GM21576 (cell line): ENCODE measurements at regions not wholly inside any gene's neighbourhood (a gene's known extent, or its start where the extent isn't known, plus 50 kb on each side); places are given as distances from the start of the nearest gene placed in this dataset.

Experiments used
- ATAC-seq: cut with Tn5 transposase; IDR thresholded peaks from one replicate; pipeline ENCODE4 v1.9.1; 2021; ENCODE audit warnings: mild to moderate bottlenecking, moderate library complexity; ENCODE audit not compliant: unreplicated experiment

GRCh38 chr11:45062115-45062514 is 84.3 kb upstream of the PRDM11 start:
- no peak for ATAC-seq

GRCh38 chr11:45062974-45063635 is 83.3 kb upstream of the PRDM11 start:
- ATAC-seq: no peak

- no peak for ATAC-seq
Measured at GRCh38 chr11:45063669-45064068, 82.8 kb upstream of the PRDM11 start.

GRCh38 chr11:45067966-45068365 is 78.5 kb upstream of the PRDM11 start:
- no peak for ATAC-seq

GRCh38 chr11:45071232-45071631 is 75.2 kb upstream of the PRDM11 start:
- no peak for ATAC-seq

GRCh38 chr11:45073685-45074141 is 72.7 kb upstream of the PRDM11 start:
- no peak for ATAC-seq

- no peak for ATAC-seq
Measured at GRCh38 chr11:45075519-45075918, 70.9 kb upstream of the PRDM11 start.

- no peak for ATAC-seq
Measured at GRCh38 chr11:45075952-45076351, 70.5 kb upstream of the PRDM11 start.

- no peak for ATAC-seq
Measured at GRCh38 chr11:45076761-45077160, 69.7 kb upstream of the PRDM11 start.

- ATAC-seq: no peak
Measured at GRCh38 chr11:45078236-45079074, 68.0 kb upstream of the PRDM11 start.

GRCh38 chr11:45079075-45079444 is 67.4 kb upstream of the PRDM11 start:
- no peak for ATAC-seq

GRCh38 chr11:45079567-45079942 is 66.9 kb upstream of the PRDM11 start:
- ATAC-seq: no peak

- peak; percentile 61 for ATAC-seq
Measured at GRCh38 chr11:45079943-45080719, 66.3 kb upstream of the PRDM11 start.

- no peak for ATAC-seq
Measured at GRCh38 chr11:45082744-45083543, 63.5 kb upstream of the PRDM11 start.

GRCh38 chr11:45083544-45084087 is 62.8 kb upstream of the PRDM11 start:
- ATAC-seq: no peak

GRCh38 chr11:45085646-45086501 is 60.6 kb upstream of the PRDM11 start:
- ATAC-seq: no peak

- ATAC-seq: no peak
Measured at GRCh38 chr11:45086526-45086925, 59.9 kb upstream of the PRDM11 start.

GRCh38 chr11:45087086-45087899 is 59.1 kb upstream of the PRDM11 start:
- ATAC-seq: no peak

GRCh38 chr11:45087900-45088160 is 58.6 kb upstream of the PRDM11 start:
- no peak for ATAC-seq
